IPS DF 4.7 (cell line): ENCODE measurements at regions not wholly inside any gene's neighbourhood (a gene's known extent, or its start where the extent isn't known, plus 50 kb on each side); places are given as distances from the start of the nearest gene placed in this dataset.

Source experiments
- DNase-seq: peaks from one replicate; pipeline ENCODE4 v3.0.0-alpha.2; 2013; ENCODE audit warnings: low spot score; ENCODE audit errors: extremely low read depth

GRCh38 chr3:71874618-71875017 lies 89.7 kb upstream of the PROK2 start:
- DNase-seq: no peak

- DNase-seq: no peak
Observed at GRCh38 chr3:71873093-71873611, 88.2 kb upstream of the PROK2 start.

GRCh38 chr3:71872256-71872655 lies 87.3 kb upstream of the PROK2 start:
- no peak for DNase-seq

GRCh38 chr3:71870966-71871512 lies 86.1 kb upstream of the PROK2 start:
- DNase-seq: no peak

- no peak for DNase-seq
Observed at GRCh38 chr3:71868876-71869275, 83.9 kb upstream of the PROK2 start.

- no peak for DNase-seq
Observed at GRCh38 chr3:71865727-71866126, 80.8 kb upstream of the PROK2 start.

- DNase-seq: no peak
Observed at GRCh38 chr3:71863563-71864190, 78.7 kb upstream of the PROK2 start.

GRCh38 chr3:71862371-71863140 lies 77.6 kb upstream of the PROK2 start:
- no peak for DNase-seq

GRCh38 chr3:71859123-71859519 lies 74.2 kb upstream of the PROK2 start:
- DNase-seq: no peak

- DNase-seq: no peak
Observed at GRCh38 chr3:71858503-71859122, 73.7 kb upstream of the PROK2 start.

- no peak for DNase-seq
Observed at GRCh38 chr3:71857956-71858355, 73.0 kb upstream of the PROK2 start.

- DNase-seq: no peak
Observed at GRCh38 chr3:71854706-71855105, 69.8 kb upstream of the PROK2 start.

GRCh38 chr3:71854096-71854495 lies 69.1 kb upstream of the PROK2 start:
- no peak for DNase-seq

- DNase-seq: no peak
Observed at GRCh38 chr3:71851878-71852277, 66.9 kb upstream of the PROK2 start.

GRCh38 chr3:71850654-71851053 lies 65.7 kb upstream of the PROK2 start:
- no peak for DNase-seq

- no peak for DNase-seq
Observed at GRCh38 chr3:71849681-71850080, 64.7 kb upstream of the PROK2 start.

GRCh38 chr3:71847794-71848193 lies 62.8 kb upstream of the PROK2 start:
- no peak for DNase-seq

- no peak for DNase-seq
Observed at GRCh38 chr3:71846185-71846584, 61.2 kb upstream of the PROK2 start.

- DNase-seq: no peak
Observed at GRCh38 chr3:71843071-71843470, 58.1 kb upstream of the PROK2 start.

GRCh38 chr3:71838406-71838805 lies 53.5 kb upstream of the PROK2 start:
- no peak for DNase-seq
